T-helper 17 cell (primary cell): ENCODE measurements at regions not wholly inside any gene's neighbourhood (a gene's known extent, or its start where the extent isn't known, plus 50 kb on each side); places are given as distances from the start of the nearest gene placed in this dataset.
"Not testable (repeated sequence)": the region's sequence is repeated elsewhere in the genome, so short reads cannot be mapped to it uniquely, and the experiment has no call there.

ENCODE experiments used
- ATAC-seq: fragments of 150-1000 bp; cut with Tn5 transposase; 2 replicates; pipeline ENCODE4 v1.10.0; 2021; ENCODE audit warnings: mild to moderate bottlenecking, moderate library complexity
- DNase-seq, 3 donors: peaks; one replicate each; pipeline versions ENCODE4 v3.0.0 to v3.0.0-alpha.2; 2020 to 2021
- H3K9me3 ChIP-seq: one replicate; pipeline ENCODE4 v1.7.0; 2013; ENCODE audit warnings: low read length, mild to moderate bottlenecking; ENCODE audit not compliant: control insufficient read depth, poor library complexity, severe bottlenecking
- H3K27ac Mint-ChIP-seq: one replicate; pipeline ENCODE4 v1.8.0; 2022; ENCODE audit warnings: mild to moderate bottlenecking, moderate library complexity, mixed read lengths
- H3K27me3 Mint-ChIP-seq: one replicate; pipeline ENCODE4 v1.8.0; 2022; ENCODE audit warnings: mixed read lengths
- H3K36me3 Mint-ChIP-seq: one replicate; pipeline ENCODE4 v1.8.0; 2022; ENCODE audit warnings: low read depth, mixed read lengths
- H3K4me1 Mint-ChIP-seq: one replicate; pipeline ENCODE4 v1.8.0; 2022; ENCODE audit warnings: mild to moderate bottlenecking, mixed read lengths
- H3K4me3 Mint-ChIP-seq: one replicate; pipeline ENCODE4 v1.8.0; 2022; ENCODE audit warnings: mild to moderate bottlenecking, moderate library complexity, mixed read lengths

DNA sequence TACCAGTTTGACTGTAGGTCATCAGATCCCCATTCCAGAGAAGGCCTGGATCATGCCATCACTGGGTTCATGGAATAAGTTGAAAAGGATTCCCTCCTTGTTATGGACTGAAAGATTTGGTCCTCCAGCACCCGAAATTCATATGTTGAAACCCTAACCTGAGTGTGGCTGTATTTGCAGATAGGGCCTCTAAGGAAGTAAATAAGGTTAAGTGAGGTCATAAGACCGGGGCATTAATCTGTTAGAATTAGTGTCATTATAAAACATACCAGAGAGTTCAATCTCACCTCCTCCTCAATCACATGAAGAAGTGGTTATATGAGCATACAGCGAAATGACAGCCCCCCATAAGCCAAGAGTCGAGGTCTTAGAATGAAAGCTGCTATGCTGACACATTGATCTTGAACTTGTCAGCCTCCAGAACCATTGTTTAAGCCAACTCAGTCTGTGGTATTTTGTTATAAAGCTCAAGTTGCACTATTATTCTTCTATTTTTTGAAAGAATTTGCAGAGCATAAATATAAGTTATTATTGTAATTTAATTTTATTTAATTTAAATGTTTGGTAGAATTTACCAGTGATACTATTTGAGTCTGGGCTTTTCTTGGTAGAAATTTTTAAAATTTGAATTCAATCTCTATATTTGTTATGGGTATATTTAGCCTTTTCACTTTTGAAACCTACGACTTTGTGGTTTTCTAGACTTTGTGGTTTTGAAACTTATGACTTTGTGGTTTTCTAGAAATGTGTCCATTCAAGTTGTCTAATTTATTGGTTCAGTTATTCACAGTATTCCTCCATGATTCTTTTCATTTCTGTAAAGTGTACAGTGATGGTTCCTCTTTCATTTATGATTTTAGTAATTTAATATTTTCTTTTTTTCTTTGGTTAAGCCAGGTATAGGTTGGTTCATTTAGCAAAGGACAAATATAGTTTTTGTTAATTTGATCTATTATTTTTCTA, 1206.7 kb upstream of the CDH2 start:
- no peak for ATAC-seq

DNA sequence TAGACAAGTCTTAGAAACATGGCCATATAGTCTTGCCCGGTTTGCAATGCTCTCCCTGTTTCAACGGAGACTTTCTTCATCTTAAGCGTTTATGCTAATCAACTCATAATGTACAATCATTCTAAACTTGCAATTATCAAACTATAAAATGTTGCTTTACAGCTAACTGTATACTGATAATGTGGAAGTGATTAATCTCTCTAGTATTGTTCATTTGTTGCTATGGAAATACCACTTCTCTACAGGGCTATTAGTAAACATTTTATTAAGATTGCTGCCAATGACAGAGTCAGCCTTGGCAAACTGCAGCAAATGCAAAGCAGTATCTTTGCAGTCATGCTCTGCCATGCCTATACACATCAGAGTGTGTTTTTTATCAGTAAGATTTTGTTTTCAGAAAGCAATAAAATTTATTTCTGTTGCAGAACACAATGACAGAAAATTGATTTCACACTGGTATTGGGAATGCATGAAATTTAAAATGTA, 1201.8 kb upstream of the CDH2 start:
- Mint-ChIP-seq H3K36me3 (no peaks in the 10 kb centered on the region), H3K4me1 (no peaks in the 10 kb centered on the region), H3K27ac (no peak overlapping the region), H3K4me3 (no peak overlapping the region), H3K27me3 (no peaks in the 10 kb centered on the region)
- ATAC-seq (no peak), DNase-seq (no peak)
- no peaks in the 10 kb centered on the region for H3K9me3 ChIP-seq

More for the DNA sequence above, 1206.7 kb upstream of the CDH2 start:
- no peak overlapping the region for H3K27ac Mint-ChIP-seq
- H3K27me3 Mint-ChIP-seq = no peaks in the 10 kb centered on the region
- DNase-seq = no peak
- no peaks in the 10 kb centered on the region for H3K9me3 ChIP-seq
- H3K36me3 Mint-ChIP-seq = no peaks in the 10 kb centered on the region
- H3K4me1 Mint-ChIP-seq = no peaks in the 10 kb centered on the region
- H3K4me3 Mint-ChIP-seq = no peak overlapping the region

DNA sequence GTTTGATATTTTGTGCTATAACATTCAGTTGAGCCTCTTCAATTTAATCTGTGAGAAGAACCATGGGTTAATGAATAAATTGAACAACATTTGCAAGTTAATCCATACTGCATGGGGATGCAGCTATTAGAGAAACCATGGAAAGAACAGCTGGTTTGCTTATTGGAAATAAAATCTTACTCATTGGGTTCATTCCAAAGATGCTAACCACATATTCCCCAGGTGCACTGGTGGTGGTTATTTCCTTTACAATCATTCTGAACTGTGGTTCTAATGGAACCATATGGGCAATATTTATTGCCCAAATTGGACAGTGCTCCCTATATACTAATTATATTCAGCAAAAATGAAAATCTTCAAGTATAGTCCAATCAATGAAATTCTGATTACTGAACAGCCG, 1200.4 kb upstream of the CDH2 start:
- no peaks in the 10 kb centered on the region for H3K4me1 Mint-ChIP-seq
- H3K36me3 Mint-ChIP-seq = no peaks in the 10 kb centered on the region
- no peak overlapping the region for H3K4me3 Mint-ChIP-seq
- no peaks in the 10 kb centered on the region for H3K9me3 ChIP-seq
- ATAC-seq (no peak), DNase-seq (no peak)
- H3K27me3 Mint-ChIP-seq = no peaks in the 10 kb centered on the region
- no peak overlapping the region for H3K27ac Mint-ChIP-seq

DNA sequence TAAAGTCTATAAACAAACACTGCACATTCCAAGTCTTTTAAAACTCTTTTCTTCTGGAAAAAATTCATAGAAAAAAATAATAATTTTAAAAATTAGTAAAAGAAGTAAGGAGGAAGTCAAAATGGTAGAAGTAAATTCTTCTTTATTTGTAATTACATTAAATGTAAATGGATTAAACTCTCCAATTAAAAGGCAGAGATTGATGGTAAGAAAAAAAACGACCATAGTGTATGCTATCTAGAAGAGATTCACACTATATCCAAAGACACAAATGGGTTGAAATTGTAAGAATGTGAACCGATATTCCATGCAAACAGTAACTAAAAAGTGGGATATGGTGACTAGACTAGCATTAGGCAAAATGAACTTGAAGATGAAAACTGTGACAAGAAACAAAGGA, 1196.1 kb upstream of the CDH2 start:
- no peaks in the 10 kb centered on the region for H3K4me1 Mint-ChIP-seq
- no peak overlapping the region for H3K4me3 Mint-ChIP-seq
- no peaks in the 10 kb centered on the region for H3K27me3 Mint-ChIP-seq
- DNase-seq (no peak), ATAC-seq (no peak)
- no peak overlapping the region for H3K27ac Mint-ChIP-seq
- H3K36me3 Mint-ChIP-seq = no peaks in the 10 kb centered on the region
- H3K9me3 ChIP-seq = no peaks in the 10 kb centered on the region

DNA sequence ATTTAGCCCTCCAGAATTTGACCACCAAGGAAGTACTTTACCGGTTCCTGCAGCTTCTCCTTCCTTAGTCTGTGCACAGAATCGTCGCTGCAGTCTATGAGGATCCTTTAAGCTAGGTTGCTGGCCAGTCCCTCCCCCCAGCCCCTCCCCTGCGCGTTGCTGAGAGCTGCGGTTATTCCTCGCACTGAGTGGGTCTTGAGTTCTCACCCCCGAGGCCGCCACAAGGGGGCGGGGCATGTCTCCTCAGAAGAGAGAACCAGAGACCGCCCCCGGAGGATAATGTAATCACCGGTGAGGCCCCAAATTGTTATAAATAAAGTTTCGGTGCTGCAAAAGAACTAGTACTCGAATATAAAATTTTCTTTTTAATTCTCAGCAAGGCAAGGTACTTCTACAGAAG, 1184.9 kb upstream of the CDH2 start:
- H3K4me1 Mint-ChIP-seq = no peaks in the 10 kb centered on the region
- ATAC-seq = no peak
- H3K4me3 Mint-ChIP-seq = no peak overlapping the region
- no peak overlapping the region for H3K27ac Mint-ChIP-seq
- DNase-seq = no peak
- no peaks in the 10 kb centered on the region for H3K27me3 Mint-ChIP-seq
- H3K9me3 ChIP-seq = peaks cover 4% of the 10 kb centered on the region
- no peaks in the 10 kb centered on the region for H3K36me3 Mint-ChIP-seq

DNA sequence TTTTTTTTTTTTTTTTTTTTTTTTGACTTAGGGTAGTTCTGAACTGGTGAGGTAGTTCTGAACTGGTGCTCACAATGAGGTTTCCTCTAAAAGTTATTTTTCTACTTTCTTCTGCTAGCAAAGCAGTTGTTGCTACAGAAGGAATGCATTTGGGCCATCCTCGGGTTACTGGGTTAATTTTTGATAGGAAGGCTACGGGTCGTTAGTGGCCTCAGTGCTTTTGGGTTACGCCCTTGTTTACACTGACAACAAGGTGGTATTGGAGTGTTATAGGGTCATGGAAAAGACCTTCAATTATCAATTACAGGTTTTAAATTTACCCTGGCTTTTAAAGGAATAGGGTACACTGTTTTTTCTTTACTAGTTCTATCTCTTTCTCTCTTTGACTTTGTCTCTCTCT, 1183.7 kb upstream of the CDH2 start:
- not testable (repeated sequence) for H3K9me3 ChIP-seq, ATAC-seq, H3K36me3 Mint-ChIP-seq, H3K4me3 Mint-ChIP-seq, H3K27ac Mint-ChIP-seq, H3K27me3 Mint-ChIP-seq, H3K4me1 Mint-ChIP-seq, DNase-seq

DNA sequence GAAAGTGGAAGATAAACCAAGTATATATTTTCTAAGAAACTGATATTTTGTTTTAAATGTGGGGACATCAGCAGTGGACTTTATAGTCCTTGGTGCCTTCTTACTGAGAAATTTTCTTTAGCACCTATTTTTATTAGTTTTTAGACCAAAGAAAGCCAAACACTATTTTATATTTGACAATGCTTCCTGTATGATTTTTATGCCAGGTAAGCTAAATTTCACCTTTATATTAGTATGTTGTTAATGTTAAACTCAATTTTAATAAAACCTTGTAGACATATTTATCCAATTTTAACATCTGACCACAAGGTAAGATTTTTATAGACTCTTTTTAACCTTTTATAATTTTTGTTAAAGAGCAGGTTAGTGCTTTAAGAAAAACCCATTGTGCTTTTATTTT, 1182.3 kb upstream of the CDH2 start:
- not testable (repeated sequence) for ATAC-seq, DNase-seq, H3K36me3 Mint-ChIP-seq, H3K27me3 Mint-ChIP-seq, H3K4me1 Mint-ChIP-seq, H3K27ac Mint-ChIP-seq, H3K4me3 Mint-ChIP-seq, H3K9me3 ChIP-seq

DNA sequence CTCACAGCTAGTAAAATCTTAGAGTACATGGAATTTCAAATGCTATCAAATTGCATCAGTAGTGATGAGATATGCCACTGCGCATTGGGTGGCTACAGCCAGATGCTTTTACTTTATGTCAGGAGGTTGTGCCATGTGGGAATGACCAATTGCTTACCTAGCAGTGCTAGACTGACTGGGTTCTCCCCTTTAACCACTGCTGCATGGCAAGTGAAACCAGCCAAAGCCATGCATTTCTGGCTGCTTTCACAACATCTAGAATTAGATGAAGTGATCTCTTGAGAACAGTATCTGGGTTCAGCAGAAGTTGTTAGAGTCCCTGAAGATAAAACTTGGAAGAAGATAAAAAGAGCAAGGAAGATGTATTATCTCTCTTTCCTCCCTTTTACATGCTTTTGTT, 1174.2 kb upstream of the CDH2 start:
- ATAC-seq (no peak), DNase-seq (no peak)
- Mint-ChIP-seq H3K27me3 (no peaks in the 10 kb centered on the region), H3K4me3 (no peak overlapping the region), H3K4me1 (no peaks in the 10 kb centered on the region), H3K36me3 (no peaks in the 10 kb centered on the region), H3K27ac (no peak overlapping the region)
- no peaks in the 10 kb centered on the region for H3K9me3 ChIP-seq

DNA sequence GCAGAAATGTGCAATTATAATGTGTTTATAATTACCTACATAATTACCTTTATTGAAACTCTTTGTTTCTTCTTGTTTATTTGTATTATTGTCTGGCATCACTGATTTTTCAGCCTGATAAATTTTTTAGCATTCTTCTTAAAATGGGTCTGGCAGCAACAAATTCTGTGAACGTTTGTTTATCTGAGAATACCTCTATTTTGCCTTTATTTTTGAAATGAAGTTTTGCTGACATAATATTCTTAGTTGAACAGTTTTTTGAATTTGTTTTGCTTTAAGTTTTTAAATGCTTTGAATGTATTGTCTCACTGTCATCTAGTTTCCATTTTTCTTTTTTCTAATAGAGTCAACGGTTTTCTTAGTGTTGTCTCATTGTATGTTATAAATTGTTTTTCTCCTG, 1152.0 kb upstream of the CDH2 start:
- H3K27ac Mint-ChIP-seq = no peak overlapping the region
- peaks cover 3% of the 10 kb centered on the region for H3K9me3 ChIP-seq
- ATAC-seq = no peak
- no peaks in the 10 kb centered on the region for H3K36me3 Mint-ChIP-seq
- no peaks in the 10 kb centered on the region for H3K4me1 Mint-ChIP-seq
- H3K27me3 Mint-ChIP-seq = no peaks in the 10 kb centered on the region
- no peak for DNase-seq
- no peak overlapping the region for H3K4me3 Mint-ChIP-seq

DNA sequence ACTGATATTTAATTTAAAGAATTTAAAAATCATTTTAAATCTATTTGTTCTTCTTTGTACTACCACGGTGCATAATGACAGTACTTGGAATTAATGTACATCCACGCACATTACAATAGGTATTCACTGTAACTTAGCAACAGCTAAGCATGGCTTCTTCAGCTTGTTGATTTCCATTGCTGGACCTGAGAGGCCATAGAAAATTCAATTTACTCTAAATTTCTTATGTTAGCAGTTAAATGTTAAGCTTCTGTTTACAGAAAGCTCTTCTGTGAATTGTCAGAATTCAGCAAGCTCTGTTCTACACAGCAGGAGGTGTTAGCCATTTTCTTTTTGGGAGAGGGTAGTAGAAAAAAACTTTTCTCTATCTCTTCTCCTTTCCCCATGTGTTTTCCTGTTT, 1149.3 kb upstream of the CDH2 start:
- Mint-ChIP-seq H3K36me3 (no peaks in the 10 kb centered on the region), H3K4me3 (no peak overlapping the region), H3K4me1 (no peaks in the 10 kb centered on the region), H3K27ac (no peak overlapping the region), H3K27me3 (no peaks in the 10 kb centered on the region)
- DNase-seq = no peak
- no peak for ATAC-seq
- peaks cover 3% of the 10 kb centered on the region for H3K9me3 ChIP-seq

DNA sequence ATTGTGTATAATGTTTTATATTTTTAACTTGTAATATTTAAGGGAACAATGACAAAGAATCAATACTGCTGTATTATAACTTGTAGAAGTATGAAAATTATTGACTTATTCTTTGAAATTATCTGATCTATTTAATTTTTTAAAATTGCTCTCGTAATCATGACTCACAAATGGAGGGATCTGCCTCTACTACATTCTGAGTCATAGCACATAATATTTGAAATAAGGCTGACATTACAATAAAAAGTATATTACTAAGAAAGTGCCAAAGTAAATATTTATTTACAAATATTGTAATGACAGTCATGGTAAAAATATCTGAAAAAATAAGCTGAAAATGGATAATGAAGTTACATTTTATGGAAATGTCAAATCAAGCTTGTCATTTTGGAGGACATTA, 1144.6 kb upstream of the CDH2 start:
- DNase-seq = no peak
- no peaks in the 10 kb centered on the region for H3K4me1 Mint-ChIP-seq
- H3K27me3 Mint-ChIP-seq = no peaks in the 10 kb centered on the region
- no peaks in the 10 kb centered on the region for H3K36me3 Mint-ChIP-seq
- peaks cover 3% of the 10 kb centered on the region for H3K9me3 ChIP-seq
- H3K4me3 Mint-ChIP-seq = no peak overlapping the region
- ATAC-seq = no peak
- no peak overlapping the region for H3K27ac Mint-ChIP-seq

DNA sequence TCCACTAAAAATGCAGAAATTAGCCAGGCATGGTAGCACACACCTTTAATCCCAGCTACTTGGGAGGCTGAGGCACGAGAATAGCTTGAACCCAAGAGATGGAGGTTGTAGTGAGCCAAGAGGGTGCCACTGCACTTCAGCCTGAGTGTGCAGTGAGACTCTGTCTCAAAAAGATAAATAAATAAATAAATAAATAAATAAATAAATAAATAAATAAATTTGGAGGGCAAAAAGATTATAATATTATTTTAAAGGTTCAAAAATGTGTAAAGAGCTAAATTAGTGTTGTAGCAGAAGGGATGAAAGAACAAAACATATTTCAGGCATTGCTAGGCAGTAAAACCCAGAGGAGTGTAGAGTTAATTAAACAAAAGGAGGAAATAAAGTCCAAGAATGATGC, 1136.4 kb upstream of the CDH2 start:
- no peak overlapping the region for H3K4me3 Mint-ChIP-seq
- no peak for ATAC-seq
- no peaks in the 10 kb centered on the region for H3K27me3 Mint-ChIP-seq
- H3K36me3 Mint-ChIP-seq = no peaks in the 10 kb centered on the region
- H3K4me1 Mint-ChIP-seq = no peaks in the 10 kb centered on the region
- no peaks in the 10 kb centered on the region for H3K9me3 ChIP-seq
- H3K27ac Mint-ChIP-seq = no peak overlapping the region
- DNase-seq = no peak

DNA sequence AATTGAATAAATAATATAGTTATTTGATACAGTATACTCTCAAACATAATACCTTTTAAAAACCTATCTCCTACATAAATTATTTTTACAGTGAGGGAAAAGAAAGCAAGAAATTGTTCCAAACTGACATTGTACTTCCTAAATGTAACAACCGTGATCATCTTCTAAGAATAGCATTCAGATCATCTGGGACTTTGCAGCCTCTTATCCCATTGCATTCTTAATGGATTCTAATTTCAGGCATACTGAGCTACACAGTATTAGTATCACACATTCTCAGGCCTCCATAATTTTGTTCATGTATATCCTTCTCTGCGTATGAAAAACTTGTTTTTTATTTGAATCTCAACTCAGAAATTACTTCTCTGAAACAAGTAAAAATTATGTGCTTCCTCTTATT, 1134.7 kb upstream of the CDH2 start:
- DNase-seq (no peak), ATAC-seq (no peak)
- H3K4me1 Mint-ChIP-seq = no peaks in the 10 kb centered on the region
- H3K9me3 ChIP-seq = peaks cover 3% of the 10 kb centered on the region
- no peak overlapping the region for H3K4me3 Mint-ChIP-seq
- no peaks in the 10 kb centered on the region for H3K36me3 Mint-ChIP-seq
- no peak overlapping the region for H3K27ac Mint-ChIP-seq
- no peaks in the 10 kb centered on the region for H3K27me3 Mint-ChIP-seq

DNA sequence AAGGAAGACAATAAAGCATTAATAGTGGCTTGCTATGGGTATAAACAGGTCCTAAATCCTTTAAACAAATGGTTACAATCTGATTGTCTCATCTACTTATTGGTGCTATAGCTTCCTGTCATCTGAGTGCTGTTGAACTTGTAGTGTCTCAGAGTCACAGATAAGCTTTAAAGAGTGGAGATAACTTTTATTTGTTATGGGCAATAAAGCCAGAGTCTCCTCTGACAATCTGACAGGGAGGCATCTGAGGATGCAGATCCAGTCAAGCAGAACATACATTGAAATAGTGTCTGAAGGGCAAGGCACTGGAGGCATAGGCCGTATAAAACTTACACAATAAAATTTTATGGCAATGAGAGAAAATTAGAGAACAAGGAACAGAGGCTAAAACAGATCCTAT, 1132.4 kb upstream of the CDH2 start:
- H3K9me3 ChIP-seq = peaks cover 3% of the 10 kb centered on the region
- no peak for DNase-seq
- no peaks in the 10 kb centered on the region for H3K27me3 Mint-ChIP-seq
- no peaks in the 10 kb centered on the region for H3K4me1 Mint-ChIP-seq
- H3K27ac Mint-ChIP-seq = no peak overlapping the region
- no peak for ATAC-seq
- H3K36me3 Mint-ChIP-seq = no peaks in the 10 kb centered on the region
- H3K4me3 Mint-ChIP-seq = no peak overlapping the region
